Lung microvascular endothelial cell (primary cell): ENCODE measurements at regions not wholly inside any gene's neighbourhood (a gene's known extent, or its start where the extent isn't known, plus 50 kb on each side); places are given as distances from the start of the nearest gene placed in this dataset.

ENCODE experiments used
- DNase-seq, 2 donors: peaks; one replicate each; pipeline versions ENCODE4 v3.0.0 to v3.0.0-alpha.2; 2010; ENCODE audit warnings: low read depth in 2 of 2

DNA sequence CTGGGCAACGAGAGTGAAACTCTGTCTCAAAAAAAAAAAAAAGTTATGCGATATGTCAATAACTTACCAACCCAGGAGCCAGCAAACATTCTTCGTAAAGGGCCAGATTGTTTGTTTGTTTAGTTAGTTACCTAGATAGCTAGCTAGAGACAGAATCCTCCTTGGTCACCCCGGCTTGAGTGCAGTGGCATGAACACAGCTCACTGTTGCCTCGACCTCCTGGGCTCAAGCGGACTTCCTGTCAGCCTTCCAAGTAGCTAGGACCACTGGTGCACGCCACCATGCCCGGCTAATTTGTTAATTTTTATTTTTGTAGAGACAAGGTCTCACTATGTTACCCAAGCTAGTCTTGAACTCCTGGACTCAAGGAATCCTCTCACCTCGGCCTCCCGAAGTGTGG, 113.0 kb downstream of the LITAF start:
- DNase-seq: no peak

DNA sequence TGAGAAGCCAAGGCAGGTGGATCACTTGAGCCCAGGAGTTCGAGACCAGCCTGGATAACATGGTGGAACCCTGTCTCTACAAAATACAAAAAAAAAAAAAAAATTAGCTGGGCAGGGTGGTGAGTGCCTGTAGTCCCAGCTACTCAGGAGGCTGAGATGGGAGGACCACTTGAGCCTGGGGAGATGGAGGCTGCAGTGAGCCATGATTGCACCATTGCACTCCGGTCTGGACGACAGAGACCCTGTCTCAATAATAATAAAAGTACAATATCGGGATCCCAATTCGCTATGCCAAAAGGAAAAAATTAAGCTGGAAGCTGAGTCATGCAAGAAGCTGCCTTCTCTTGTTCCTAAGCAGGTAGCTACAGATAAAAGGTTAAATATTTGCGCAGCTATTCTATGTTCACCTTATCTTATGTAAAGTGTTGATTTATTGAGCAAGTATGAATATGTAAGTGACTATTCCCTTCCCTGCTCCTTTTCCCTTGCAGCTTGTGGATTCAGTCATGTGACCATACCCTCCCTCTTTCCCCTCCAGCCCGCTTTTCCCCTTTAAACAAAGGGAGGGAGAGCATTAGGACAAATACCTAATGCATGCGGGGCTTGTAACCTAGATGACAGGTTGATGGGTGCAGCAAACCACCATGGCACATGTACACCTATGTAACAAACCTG, 112.0 kb downstream of the LITAF start:
- DNase-seq: no peak

DNA sequence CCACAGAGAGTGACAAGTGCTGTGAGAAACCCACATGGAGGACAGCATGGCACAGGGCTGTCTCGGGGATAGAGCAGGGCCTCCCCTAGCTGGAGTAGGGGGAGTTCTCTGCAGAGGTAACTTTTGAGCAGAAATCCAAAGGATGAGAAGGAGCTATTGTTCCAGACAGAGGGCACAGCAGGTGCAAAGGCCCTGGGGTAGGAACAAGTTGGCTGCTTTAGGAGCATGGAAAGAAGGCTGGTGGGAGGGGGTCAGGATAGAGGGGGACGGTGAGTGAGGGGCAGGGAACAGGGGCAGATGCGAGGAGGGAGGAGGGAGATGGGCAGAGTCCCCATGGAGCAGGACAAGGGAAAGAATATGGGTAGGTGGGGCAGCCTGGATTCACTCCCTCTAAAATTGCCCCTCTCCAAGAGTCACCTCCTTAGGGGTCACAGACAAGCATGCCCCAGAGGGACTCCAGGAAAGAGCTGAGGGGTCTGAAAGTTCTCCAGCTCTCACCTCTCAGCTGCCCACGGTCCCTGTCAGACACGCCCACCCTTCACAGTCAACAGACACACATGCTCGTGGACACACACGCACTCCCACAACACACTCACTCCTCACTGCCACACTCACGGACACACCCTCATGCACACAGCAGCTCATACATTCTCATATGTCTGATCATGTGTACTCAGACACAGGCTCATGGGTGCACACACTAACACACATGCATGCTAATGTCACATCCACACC, 110.7 kb downstream of the LITAF start:
- no peak for DNase-seq

DNA sequence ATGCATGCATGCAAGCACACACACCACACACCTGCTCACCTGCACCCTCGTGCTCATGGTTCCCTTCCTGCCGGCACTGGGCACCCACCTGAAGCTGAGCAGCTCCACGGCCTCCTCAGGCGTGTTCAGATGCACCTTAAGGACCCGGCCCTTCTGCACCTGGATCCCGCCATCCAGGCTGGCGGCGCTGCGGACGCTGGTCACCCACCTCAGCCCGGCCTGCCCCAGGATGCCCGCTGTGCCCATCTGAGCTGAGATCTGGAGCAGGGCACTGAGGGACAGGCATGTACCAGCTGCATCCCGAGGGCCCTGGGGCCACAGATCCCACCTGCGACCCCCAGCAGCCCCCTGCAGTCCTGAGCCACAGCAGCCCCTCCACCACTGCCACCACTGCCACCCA, 110.0 kb downstream of the LITAF start:
- DNase-seq: no peak

DNA sequence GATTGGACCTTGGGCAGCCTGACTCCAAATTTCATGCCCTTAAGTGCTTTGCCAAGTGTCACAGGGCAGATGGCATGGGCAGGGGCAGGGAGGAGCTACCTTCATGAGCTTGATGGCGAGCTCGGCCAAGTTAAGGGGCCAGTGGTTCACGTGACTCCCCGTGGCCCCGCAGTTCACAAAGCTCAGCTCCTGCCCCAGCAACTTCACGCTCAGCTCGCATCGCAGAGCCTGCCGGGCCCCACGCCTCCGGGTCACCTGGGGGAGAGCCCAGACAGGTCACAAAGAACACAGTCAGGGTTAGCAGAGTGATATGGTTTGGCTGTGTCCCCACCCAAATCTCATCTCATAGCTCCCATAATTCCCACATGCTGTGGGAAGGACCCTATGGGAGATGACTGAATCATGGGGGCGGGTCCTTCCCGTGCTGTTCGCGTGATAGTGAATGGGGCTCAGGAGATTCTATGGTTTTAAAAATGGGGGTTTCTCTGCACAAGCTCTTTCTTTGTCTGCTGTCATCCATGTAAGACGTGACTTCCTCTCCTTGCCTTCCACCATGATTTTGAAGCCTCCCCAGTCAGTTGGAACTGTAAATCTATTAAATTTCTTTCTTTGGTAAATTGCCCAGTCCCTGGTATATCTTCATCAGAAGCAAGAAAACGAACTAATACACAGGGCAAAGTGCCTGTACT, 108.1 kb downstream of the LITAF start:
- DNase-seq: no peak

DNA sequence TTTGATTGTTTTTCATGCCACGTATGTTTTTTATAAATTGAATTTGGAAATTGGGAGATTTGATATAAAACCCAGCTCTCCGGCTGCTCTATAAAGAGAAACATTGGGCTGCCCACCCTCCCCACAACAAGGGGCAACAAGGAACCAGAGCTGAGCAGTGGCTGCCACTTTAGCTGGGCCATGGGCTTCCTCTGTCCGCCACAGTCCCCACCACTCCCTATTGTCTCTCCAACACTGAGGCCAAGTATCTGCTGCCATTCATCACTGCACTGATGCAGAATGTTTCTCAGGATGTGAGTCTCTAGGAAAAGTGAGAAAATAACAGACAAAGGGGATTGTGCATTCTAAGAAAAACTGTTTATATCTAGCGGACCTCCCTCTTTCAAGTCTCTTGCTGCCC, 106.8 kb downstream of the LITAF start:
- DNase-seq: no peak

DNA sequence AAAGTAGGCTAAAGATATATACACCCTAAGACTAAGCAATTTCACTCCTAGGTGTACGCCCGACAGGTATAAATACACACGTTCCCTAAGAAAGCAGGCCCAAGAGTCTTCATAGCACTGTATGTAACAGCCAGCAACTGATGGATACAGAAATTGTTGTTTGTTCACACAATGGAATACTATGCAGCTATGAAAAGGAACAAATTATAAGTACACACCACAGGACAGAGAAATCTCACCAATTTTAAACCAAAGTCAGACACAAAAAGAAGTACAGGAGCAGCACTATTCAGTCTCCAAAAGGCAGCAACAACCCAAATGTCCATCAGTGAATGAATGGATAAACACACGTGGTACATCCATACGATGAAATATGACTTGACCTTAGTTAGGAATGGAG, 106.1 kb downstream of the LITAF start:
- DNase-seq: no peak

DNA sequence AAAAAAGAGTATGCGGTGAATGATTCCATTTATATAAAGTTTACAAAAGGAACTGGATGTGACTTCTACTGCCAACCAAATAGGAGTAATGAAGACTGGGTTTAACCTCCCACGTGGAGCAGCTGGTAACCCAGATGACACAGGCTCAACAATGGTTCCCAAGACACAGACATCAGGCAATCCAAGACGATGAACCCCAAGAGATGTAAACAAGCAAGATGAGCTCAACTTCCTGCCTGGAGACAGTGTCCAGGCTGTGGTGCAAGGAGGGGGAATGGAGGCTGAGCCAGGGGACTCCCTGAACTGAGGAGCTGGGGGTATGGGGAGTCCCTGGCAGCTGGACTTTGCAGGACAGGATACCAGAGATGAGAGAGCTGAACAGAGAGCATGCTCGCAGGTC, 104.7 kb downstream of the LITAF start:
- peak in 1 of 2 donors; percentile 87 for DNase-seq

DNA sequence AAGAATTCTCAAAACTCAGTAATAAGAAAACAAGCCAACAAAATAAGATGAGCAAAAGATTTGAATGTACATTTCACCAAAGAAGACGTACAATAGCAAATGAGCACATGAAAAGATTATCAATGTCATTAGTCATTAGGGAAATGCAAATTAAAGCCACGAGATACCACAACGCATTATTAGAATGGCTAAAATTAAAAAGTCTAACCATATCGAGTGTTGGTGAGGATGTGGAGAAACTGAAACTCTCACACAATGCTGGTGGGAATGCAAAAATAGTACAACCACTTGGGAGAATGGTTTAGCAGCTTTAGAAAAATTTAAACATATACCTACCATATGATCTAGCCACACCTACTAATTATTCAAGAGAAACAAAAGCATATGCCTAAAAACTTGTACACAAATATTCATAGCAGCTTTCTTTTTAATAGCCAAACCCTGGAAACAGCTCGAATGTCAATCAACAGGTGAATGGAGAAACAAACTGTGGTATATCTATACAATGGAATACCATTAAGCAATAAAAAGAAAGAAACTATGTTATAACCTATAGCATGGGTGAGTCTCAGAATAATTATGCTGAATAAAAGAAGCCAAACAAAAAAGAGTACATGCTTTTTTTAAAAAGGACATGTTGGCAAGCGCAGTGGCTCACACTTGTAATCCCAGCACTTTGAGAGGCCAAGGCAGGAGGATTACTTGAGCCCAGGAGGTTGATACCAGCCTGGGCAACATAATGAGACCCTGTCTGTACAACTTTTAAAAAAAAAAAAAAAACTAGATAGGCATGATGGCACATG, 103.6 kb downstream of the LITAF start:
- DNase-seq: no peak

DNA sequence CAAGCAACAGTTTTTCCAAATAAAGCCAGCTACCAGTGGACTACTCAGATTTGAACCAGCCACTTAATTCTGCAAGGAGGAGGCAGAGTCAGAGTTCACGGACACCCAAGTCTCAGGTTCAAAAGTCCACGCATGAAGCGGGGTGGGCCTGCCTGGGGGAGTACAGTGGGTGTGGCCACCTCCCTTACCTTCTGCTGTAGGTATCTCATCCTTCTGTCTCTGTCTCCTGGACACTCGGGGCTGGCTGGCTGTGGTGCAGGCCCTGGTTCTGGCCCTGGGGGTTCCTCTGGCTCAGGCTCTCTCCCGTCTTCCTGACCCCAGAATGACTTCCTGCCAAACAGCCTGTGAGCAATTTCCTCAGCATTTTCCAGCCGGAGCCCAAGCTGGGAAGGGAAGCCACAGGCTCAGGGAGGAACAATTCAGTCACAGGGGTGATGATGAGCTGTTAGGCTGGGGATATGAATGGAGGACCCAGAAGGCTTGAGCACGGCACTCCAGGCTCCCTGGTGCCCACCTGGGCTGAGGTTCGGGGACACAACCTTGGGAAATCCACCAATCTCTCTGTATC, 101.9 kb downstream of the LITAF start:
- DNase-seq: peak; percentile 83 to 91

DNA sequence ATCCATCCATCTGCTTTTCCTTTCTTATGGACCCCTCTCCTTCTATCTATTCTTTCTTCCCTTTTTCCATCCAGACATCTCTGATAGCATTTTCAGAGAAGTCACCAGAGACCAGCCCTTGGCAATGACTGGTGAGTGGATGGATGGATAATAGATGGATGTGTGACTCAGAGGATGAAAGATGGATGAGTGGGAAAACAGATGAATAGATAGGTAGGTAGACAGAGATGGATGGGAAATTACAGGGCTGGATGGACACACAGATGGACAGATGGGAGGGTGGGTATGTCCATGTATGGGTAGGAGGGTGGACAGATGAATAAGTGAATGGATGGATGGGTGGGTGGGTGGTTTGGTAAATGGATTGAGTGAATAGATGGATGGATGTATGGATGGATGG, 101.0 kb downstream of the LITAF start:
- DNase-seq: no peak

DNA sequence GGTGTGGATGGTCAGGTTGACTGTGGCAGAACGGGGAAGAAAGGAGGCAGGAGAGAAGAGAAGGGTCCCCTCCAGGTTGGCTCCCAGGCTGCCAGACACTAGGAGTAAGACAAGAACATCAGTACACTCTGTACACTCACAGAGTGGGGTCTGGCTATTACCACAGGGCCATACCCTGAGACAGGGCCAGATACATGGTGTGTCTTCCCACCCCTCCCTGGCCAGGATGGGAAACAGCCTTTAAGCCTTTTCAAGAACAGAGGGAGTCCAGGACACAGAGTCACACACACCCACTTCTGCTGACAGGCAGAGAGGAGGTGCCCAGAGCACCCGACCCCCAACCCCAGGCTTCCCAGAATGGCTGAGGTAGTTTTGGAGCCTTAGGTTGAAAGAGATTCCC, 99.4 kb downstream of the LITAF start:
- DNase-seq: no peak

DNA sequence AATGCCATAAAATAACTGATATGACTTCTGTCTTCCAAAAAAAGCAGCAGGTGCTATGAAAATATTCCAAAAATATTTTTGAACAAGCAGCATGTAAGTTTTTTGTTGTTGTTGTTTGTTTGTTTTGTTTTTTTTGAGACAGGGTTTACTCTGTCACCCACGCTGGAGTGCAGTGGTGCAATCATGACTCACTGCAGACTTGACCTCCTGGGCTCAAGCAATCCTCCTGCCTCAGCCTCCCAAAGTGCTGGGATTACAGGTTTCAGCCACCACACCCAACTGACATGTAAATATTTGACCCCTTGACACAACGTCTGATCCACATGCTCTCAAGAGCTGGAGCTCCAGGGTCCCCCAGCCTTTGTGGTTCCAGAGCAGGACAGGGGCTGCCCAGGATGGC, 98.4 kb downstream of the LITAF start:
- DNase-seq: no peak

DNA sequence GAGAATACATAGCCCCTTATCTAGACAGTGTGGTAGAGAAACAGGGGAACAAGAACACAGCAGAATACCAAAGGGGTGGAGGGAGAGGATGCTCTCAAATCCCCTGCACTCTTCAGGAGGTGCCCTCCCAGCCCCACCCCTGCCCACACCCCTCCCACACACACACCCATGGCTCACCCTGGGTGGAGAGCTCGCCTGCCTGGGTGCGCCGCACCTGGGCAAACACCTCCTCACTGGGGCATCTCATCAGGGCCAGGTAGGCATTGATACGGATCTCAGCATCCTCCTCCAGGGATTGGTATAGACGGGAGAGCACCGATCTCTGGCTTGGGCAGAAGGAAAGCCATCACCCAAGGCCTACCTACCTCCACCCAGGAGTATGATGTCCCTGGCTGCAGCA, 95.2 kb downstream of the LITAF start:
- no peak for DNase-seq

DNA sequence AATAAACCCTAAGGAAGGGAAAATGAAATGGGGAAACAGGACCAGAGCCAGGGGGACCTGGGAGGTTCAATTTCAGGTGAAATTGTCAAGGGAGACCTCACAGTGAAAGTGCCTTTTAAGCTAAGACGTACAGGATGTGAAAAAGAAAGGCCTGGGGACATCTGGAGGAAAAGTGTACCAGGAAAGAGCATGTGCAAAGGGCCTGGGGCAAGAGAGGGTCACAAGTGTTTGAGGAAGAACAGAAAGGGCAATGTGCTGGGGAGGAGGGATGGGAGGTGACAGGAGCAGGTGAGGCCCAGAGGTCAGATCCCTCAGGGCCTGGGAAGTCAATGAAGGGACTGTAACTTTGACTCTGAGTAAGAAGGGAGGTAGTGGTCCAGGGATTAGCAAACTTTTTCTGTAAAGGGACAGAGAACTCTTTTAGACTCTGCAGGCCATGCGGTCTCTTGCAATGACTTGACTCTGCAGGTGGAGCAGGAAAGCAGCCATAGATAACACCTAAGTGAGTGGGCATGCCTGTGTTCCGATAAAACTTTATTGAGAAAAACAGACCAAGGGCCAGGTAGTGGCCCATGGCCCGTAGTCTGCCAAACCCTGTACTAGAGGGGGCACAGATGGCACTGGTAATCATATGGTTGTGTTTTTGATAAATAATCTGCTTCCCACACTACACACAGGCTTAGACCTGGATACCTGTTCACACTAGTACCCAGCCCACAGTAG, 93.8 kb downstream of the LITAF start:
- no peak for DNase-seq

DNA sequence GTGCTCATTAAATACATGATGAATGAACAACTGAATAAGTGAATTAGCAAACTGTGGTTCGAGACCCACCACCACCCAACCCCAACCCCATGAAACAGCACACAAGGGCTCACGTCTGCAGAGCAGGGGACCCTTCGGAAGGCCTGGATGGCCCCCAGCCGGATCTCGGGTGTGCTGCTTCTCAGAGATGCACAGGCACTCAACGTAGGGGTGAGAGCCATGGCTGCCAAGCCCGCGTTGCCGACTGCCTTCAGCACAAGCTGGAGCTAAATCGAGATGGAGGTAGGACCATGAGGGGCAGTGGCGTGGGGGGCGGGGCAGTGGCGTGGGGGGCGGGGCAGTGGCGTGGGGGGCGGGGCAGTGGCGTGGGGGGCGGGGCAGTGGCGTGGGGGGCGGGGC, 93.2 kb downstream of the LITAF start:
- no peak for DNase-seq

DNA sequence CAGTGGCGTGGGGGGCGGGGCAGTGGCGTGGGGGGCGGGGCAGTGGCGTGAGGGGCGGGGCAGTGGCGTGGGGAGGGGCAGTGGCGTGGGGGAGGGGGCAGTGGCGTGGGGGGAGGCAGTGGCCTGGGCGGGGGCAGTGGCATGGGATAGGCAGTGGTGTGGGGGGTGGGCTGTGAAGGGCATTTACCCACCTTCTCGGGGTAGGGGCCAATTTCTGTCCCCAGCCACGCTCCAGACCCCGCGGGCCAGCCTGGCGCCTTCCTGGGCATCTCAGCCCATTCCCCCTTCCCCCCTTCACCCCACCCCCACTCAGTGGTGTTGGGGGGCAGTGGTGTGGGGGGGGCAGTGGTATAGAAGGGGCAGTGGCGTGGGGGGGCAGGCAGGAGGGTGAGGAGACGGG, 92.7 kb downstream of the LITAF start:
- DNase-seq: no peak

DNA sequence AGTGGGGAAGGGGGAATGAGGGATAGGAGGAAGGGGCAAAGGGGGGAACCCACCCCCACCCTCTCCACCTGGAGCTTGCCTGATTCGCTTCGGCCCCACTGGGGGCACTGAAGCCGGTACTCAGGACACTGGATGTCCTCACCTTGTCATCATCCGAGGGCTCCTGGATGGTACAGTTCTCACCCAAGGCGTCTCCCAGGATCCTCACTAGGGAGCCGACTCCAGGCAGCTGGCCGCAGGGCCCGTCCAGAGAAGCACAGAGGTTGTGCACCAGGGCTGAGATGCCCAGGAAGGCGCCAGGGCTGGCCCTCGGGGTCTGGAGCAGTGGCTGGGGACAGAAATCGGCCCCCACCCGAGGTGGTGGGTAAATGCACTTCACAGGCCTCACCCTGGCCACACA, 92.3 kb downstream of the LITAF start:
- no peak for DNase-seq

DNA sequence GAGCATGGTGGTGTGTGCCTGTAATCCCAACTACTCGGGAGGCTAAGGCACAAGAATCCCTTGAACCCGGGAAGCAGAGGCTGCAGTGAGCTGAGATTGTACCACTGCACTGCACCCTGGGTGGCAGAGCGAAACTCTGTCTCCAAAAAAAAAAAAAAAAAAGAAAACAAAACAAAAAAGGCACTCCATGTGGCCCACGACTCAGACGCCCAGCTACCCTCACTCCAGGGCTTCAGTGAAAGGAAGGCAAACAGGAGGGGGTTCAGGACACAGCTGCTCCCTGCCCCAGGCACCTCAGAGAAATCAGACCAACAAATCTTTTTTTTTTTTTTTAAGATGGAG, 91.7 kb downstream of the LITAF start:
- DNase-seq: no peak
